CD4-positive, alpha-beta memory T cell (primary cell): ENCODE measurements at regions not wholly inside any gene's neighbourhood (a gene's known extent, or its start where the extent isn't known, plus 50 kb on each side); places are given as distances from the start of the nearest gene placed in this dataset.

ENCODE experiments used
- CTCF ChIA-PET: fragments of 350-600 bp; sonication (Branson Sonifier 250); formaldehyde crosslinking; loops from one replicate; lab custom pipeline; 2021; ENCODE audit warnings: inconsistent platforms; ENCODE audit not compliant: partially characterized antibody; lab: Charles Lee
- POLR2A ChIA-PET: fragments of 350-600 bp; sonication (Branson Sonifier 250); formaldehyde crosslinking; loops from one replicate; lab custom pipeline; 2021; ENCODE audit not compliant: partially characterized antibody; lab: Charles Lee
- DNase-seq, 5 donors: peaks; one replicate each; pipeline versions ENCODE4 v3.0.0 to v3.0.0-alpha.2; 2020 to 2022; ENCODE audit warnings: mixed read lengths in 1 of 5
- H3K27ac ChIP-seq: one replicate; pipeline ENCODE4 v1.7.0; 2013; ENCODE audit warnings: low read depth, low read length
- H3K27me3 ChIP-seq: 2 replicates; pipeline ENCODE4 v1.7.0; 2013; ENCODE audit warnings: mild to moderate bottlenecking, low read length, moderate library complexity; ENCODE audit not compliant: insufficient read depth
- H3K36me3 ChIP-seq: 2 replicates; pipeline ENCODE4 v1.7.0; 2013; ENCODE audit warnings: mild to moderate bottlenecking, low read length, moderate library complexity; ENCODE audit not compliant: insufficient read depth
- H3K4me1 ChIP-seq: 2 replicates; pipeline ENCODE4 v1.7.0; 2013; ENCODE audit warnings: mild to moderate bottlenecking, low read length, moderate library complexity; ENCODE audit not compliant: insufficient read depth
- H3K4me3 ChIP-seq, 2 donors: one replicate each; pipeline ENCODE4 v1.7.0; 2013; ENCODE audit warnings: low read length in 2 of 2, mild to moderate bottlenecking in 1 of 2
- H3K9me3 ChIP-seq, 2 donors: one replicate each; pipeline ENCODE4 v1.7.0; 2013; ENCODE audit warnings: low read length in 2 of 2, control low read depth in 1 of 2; ENCODE audit not compliant: control insufficient read depth in 1 of 2
- H3K27ac Mint-ChIP-seq, 7 donors: one replicate each; pipeline ENCODE4 v1.8.0; 2020 to 2021; ENCODE audit warnings: mixed read lengths in 7 of 7, mild to moderate bottlenecking in 6 of 7, inconsistent platforms in 3 of 7, moderate library complexity in 3 of 7
- H3K27me3 Mint-ChIP-seq, 2 donors: one replicate each; pipeline ENCODE4 v1.8.0; 2020 to 2021; ENCODE audit warnings: mixed read lengths in 2 of 2
- H3K36me3 Mint-ChIP-seq, 2 donors: one replicate each; pipeline ENCODE4 v1.8.0; 2020 to 2021; ENCODE audit warnings: mixed read lengths in 2 of 2, inconsistent platforms in 1 of 2, mild to moderate bottlenecking in 1 of 2
- H3K4me1 Mint-ChIP-seq, 4 donors: one replicate each; pipeline ENCODE4 v1.8.0; 2020 to 2021; ENCODE audit warnings: mixed read lengths in 4 of 4, mild to moderate bottlenecking in 1 of 4
- H3K4me3 Mint-ChIP-seq, 8 donors: one replicate each; pipeline ENCODE4 v1.8.0; 2020 to 2021; ENCODE audit warnings: mixed read lengths in 8 of 8, mild to moderate bottlenecking in 7 of 8, moderate library complexity in 6 of 8, inconsistent platforms in 3 of 8
- H3K9me3 Mint-ChIP-seq, 8 donors: one replicate each; pipeline ENCODE4 v1.8.0; 2020 to 2021; ENCODE audit warnings: mixed read lengths in 8 of 8, mild to moderate bottlenecking in 5 of 8, inconsistent platforms in 3 of 8, moderate library complexity in 1 of 8
- intact Hi-C: fragments of 100-400 bp; cut with micrococcal nuclease; formaldehyde crosslinking; loops from one replicate; pipeline ENCODE4 v1.15.1; 2023

DNA sequence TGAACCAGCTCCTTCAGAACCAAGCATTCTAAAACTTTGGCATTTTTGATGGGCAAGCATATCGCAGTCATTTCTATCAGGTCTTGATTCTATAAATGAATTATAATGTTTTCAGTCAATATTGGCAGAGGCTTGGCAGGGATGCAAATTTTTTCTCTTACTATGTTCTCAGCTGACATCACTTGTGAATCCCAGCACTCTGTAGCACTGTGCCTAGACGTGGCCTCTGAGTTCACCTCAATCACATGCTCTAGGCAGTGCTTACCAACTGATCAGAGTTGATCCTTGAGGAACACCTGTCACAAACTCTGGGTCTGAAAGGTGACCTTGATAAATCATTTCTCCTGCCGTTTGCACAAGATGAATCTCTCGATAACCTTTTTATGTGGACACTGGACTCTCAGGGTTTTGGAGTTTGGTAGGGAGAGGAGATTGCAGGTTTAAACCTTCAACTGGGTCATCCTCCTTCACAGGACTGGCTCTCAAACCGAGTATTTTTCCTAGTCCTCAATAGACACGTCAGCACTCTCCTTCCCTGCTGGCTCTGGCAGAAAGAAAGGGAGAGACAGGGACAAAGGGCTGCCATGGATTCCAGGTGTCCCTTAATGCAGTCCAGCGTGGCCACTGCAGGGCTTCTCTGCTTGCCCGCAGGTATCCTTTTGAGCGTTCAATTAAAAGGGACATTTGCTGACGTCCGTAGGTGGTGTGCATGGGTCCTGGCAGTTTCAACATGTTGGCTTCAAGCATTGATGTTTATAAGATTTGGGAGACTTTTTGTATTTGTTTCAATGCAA, 222.3 kb upstream of the CMC1 start:
- H3K27me3 ChIP-seq, result no peaks in the 10 kb centered on the region
- no peaks in the 10 kb centered on the region for H3K4me1 ChIP-seq
- no peaks in the 10 kb centered on the region for H3K36me3 ChIP-seq
- ChIA-PET CTCF (no interaction called here), POLR2A (no interaction called here)
- H3K4me1 Mint-ChIP-seq, result no peaks in the 10 kb centered on the region
- H3K4me3 Mint-ChIP-seq, result no peak overlapping the region
- no peaks in the 10 kb centered on the region for H3K27me3 Mint-ChIP-seq
- H3K36me3 Mint-ChIP-seq, result peaks cover 2 to 5% of the 10 kb centered on the region in 2 donors
- H3K27ac ChIP-seq, result no peak overlapping the region
- peaks cover 2 to 12% (median 7%) of the 10 kb centered on the region in 8 donors for H3K9me3 Mint-ChIP-seq
- intact Hi-C loops, result no loop called here
- no peaks in the 10 kb centered on the region for H3K9me3 ChIP-seq
- DNase-seq, result no peak
- H3K27ac Mint-ChIP-seq, result no peak overlapping the region
- H3K4me3 ChIP-seq, result no peak overlapping the region

DNA sequence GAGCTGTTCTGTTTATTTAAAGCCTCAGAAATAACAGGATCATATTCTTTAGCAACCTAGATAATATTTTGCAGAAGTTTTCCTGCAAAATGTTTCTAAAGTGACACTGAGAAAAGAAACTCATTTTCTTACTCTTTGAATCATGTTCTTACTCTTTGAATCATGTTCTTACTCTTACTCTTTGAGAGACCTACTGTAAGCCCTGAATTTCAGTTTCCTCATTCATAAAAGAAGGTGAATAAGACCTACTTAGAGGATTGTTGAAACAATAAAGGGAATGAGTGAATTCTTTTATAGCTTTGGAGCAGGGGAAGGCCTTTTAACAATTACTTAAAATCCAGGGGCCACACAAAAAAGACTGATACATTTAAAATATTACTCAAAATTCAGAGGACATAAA, 221.7 kb upstream of the CMC1 start:
- Histone ChIP-seq H3K36me3 (no peaks in the 10 kb centered on the region), H3K27ac (no peak overlapping the region), H3K4me1 (no peaks in the 10 kb centered on the region), H3K4me3 (no peak overlapping the region), H3K9me3 (peaks cover 0 to 4% of the 10 kb centered on the region in 2 donors), H3K27me3 (no peaks in the 10 kb centered on the region)
- DNase-seq, result no peak
- POLR2A ChIA-PET, result no interaction called here
- Mint-ChIP-seq H3K4me3 (no peak overlapping the region), H3K27ac (no peak overlapping the region), H3K36me3 (peaks cover 2 to 5% of the 10 kb centered on the region in 2 donors), H3K9me3 (peaks cover 2 to 16% (median 11%) of the 10 kb centered on the region in 8 donors), H3K4me1 (no peaks in the 10 kb centered on the region), H3K27me3 (no peaks in the 10 kb centered on the region)
- CTCF ChIA-PET, result no interaction called here
- intact Hi-C loops, result no loop called here

DNA sequence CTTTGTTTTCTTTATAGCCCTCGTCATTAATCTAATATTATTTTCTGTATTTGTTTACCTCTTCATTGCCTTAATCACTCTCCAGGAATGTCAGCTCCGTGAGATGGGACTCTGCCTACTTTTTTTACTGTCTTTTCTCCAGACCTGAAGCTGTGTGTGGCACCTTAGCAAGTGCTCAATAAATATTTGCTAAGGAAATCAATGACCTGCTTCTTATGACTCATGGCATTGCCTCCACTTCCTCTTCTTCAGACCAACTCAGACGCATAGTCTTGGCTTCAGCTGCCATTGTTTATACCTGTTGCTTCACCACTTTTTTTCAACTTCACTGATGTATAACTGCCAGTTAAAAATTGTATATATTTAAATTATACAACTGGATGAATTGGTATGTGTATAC, 218.5 kb upstream of the CMC1 start:
- no peaks in the 10 kb centered on the region for H3K4me1 ChIP-seq
- no peaks in the 10 kb centered on the region for H3K36me3 ChIP-seq
- Mint-ChIP-seq H3K27ac (no peak overlapping the region), H3K36me3 (peaks cover 2 to 5% of the 10 kb centered on the region in 2 donors), H3K4me1 (no peaks in the 10 kb centered on the region), H3K4me3 (no peak overlapping the region), H3K9me3 (peaks cover 5 to 27% (median 23%) of the 10 kb centered on the region in 8 donors), H3K27me3 (no peaks in the 10 kb centered on the region)
- no peak overlapping the region for H3K4me3 ChIP-seq
- intact Hi-C loops, result no loop called here
- ChIA-PET POLR2A (no interaction called here), CTCF (no interaction called here)
- H3K9me3 ChIP-seq, result peaks cover 0 to 6% of the 10 kb centered on the region in 2 donors
- H3K27me3 ChIP-seq, result no peaks in the 10 kb centered on the region
- no peak for DNase-seq
- no peak overlapping the region for H3K27ac ChIP-seq

DNA sequence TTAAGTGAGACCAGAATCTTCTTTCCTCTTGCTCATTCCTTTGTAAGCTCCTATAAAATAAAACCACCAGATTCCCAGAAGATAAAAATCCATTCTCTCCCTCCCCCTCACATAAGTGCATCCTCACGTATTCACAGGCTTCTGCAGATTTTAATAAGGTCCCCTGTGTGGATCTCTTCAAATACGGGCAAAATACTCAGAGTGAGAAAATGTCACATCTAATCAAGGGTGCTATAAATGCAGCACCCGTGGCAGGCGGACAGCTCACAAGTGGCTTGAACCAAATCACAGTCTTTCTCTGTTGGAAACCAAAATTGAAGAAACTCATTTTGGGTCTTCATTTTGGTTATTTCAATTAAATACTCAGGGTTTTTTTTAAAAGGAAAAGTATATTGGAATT, 212.9 kb upstream of the CMC1 start:
- Mint-ChIP-seq H3K4me1 (no peaks in the 10 kb centered on the region), H3K27ac (no peak overlapping the region), H3K4me3 (no peak overlapping the region), H3K9me3 (peaks cover 5 to 42% (median 35%) of the 10 kb centered on the region in 8 donors), H3K27me3 (no peaks in the 10 kb centered on the region), H3K36me3 (peaks cover 2 to 19% of the 10 kb centered on the region in 2 donors)
- Histone ChIP-seq H3K4me1 (no peaks in the 10 kb centered on the region), H3K27me3 (no peaks in the 10 kb centered on the region), H3K36me3 (no peaks in the 10 kb centered on the region), H3K4me3 (no peak overlapping the region), H3K27ac (no peak overlapping the region), H3K9me3 (peaks cover 0 to 6% of the 10 kb centered on the region in 2 donors)
- POLR2A ChIA-PET, result no interaction called here
- intact Hi-C loops, result no loop called here
- CTCF ChIA-PET, result no interaction called here
- no peak for DNase-seq

DNA sequence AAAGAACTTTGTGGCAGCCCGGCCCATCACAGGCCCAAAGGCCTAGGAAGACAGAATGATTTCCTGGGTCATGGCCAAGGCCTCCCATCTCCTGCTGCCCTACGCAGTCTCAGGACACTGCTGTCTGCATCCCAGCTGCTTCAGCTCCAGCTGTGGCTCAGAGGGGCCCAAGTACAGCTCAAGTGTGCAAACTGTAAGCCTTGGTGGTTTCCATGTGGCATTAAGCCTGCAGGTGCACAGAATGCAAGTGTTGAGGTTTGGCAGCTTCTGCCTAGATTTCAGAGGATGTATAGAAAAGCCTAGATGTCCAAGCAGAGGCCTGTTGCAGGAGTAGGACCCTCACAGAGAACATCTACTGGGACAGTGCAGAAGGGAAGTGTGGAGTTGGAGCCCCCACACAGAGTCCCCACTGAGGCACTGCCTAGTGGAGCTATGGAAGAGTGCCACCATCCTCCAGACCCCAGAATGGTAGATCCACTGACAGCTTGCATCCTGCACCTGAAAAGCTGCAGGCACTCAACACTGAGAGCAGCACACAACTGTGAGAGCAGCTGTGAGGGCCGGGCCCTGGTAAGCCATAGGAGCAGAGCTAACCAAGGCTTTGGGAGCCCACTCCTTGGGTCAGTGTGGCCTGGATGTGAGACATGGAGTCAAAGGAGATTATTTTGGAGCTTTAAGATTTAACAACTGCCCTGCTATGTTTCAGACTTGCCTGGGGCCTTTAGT, 208.2 kb upstream of the CMC1 start:
- no peaks in the 10 kb centered on the region for H3K36me3 ChIP-seq
- H3K4me1 ChIP-seq, result no peaks in the 10 kb centered on the region
- H3K4me3 ChIP-seq, result no peak overlapping the region
- no peak for DNase-seq
- H3K27ac ChIP-seq, result no peak overlapping the region
- Mint-ChIP-seq H3K4me3 (no peak overlapping the region), H3K27me3 (no peaks in the 10 kb centered on the region), H3K27ac (no peak overlapping the region), H3K36me3 (peaks cover 0 to 14% of the 10 kb centered on the region in 2 donors), H3K9me3 (peaks cover 0 to 25% (median 19%) of the 10 kb centered on the region in 8 donors), H3K4me1 (no peaks in the 10 kb centered on the region)
- no peaks in the 10 kb centered on the region for H3K9me3 ChIP-seq
- intact Hi-C loops, result no loop called here
- CTCF ChIA-PET, result interaction anchor here (0.5 kb wide), 1 partner anchor 23 kb away, joined by 3 read pairs; no protein-coding TSS in a partner anchor
- no peaks in the 10 kb centered on the region for H3K27me3 ChIP-seq
- POLR2A ChIA-PET, result no interaction called here

DNA sequence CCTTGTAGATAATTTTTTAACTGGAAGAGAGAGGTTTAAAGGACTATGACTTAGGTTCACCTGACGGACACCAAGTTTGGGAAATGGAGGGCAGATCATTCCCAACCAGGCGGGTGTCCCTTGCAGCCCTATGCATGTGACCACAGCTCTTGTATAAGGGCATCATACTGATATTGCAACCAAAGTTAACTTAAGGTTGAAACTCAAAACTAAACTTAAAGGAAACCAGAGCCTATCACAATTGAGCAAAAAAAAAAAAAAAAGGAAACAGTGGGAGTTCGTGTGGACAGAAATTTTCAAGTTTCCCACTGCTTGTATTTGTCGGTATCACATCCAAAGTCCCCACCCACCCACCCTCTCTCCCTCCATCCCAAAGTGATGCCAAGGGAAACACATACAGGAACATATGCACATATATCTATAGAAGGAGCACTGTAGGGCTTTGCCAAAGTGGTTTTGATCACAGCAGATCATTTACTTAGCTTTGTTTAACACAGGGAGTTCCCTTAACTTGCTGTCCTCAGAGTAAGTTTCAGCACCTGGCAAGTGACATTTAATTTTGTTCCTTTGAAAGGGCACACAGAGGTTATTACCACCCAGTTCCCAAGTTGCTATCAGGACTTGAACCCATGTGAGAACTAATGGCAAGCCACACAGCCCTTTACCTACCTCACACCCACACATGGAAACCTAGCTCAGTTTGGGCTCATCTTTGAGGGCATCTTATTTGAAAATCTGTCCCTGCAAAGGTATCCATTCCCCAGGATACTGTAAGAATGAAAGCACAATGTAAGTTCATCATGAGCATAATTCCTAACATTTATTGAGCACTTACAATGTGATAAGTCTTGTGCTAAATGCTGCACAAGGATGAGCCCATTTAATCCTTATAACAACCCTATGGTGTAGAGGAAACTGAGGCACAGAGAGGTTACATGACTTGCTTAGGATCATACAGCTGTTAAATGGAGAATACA, 204.5 kb upstream of the CMC1 start:
- H3K27ac ChIP-seq, result no peak overlapping the region
- POLR2A ChIA-PET, result no interaction called here
- no peak for DNase-seq
- no peaks in the 10 kb centered on the region for H3K36me3 ChIP-seq
- CTCF ChIA-PET, result no interaction called here
- H3K27me3 ChIP-seq, result no peaks in the 10 kb centered on the region
- Mint-ChIP-seq H3K27me3 (peaks cover 1 to 3% of the 10 kb centered on the region in 2 donors), H3K27ac (no peak overlapping the region), H3K4me3 (no peak overlapping the region), H3K9me3 (peaks cover 0 to 19% (median 14%) of the 10 kb centered on the region in 8 donors), H3K36me3 (peaks cover 0 to 9% of the 10 kb centered on the region in 2 donors), H3K4me1 (no peaks in the 10 kb centered on the region)
- H3K9me3 ChIP-seq, result no peaks in the 10 kb centered on the region
- no peak overlapping the region for H3K4me3 ChIP-seq
- no peaks in the 10 kb centered on the region for H3K4me1 ChIP-seq
- intact Hi-C loops, result no loop called here

DNA sequence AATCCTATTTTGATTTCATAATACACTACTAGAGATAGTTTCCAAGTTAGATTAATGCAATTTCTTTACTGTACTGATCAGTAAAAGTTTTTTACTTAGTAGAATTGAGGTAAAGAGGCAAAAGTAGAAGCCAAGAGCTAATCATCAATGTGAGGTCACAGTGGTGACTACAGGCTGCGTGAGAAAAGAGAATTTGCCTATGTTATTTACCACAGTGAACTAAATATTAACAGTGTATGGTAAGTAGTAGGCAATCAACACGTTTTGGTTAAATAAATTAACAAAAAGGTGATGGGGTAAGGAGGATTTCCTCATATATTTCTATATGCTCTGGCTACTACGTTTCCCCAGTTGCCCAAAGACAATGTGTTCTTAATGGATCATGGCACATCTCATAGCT, 202.2 kb upstream of the CMC1 start:
- Mint-ChIP-seq H3K4me1 (no peaks in the 10 kb centered on the region), H3K27ac (no peak overlapping the region), H3K4me3 (no peak overlapping the region), H3K36me3 (no peaks in the 10 kb centered on the region), H3K9me3 (peaks cover 0 to 2% (median under 1%) of the 10 kb centered on the region in 8 donors), H3K27me3 (peaks cover 1 to 5% of the 10 kb centered on the region in 2 donors)
- Histone ChIP-seq H3K36me3 (no peaks in the 10 kb centered on the region), H3K27me3 (no peaks in the 10 kb centered on the region), H3K4me1 (no peaks in the 10 kb centered on the region), H3K4me3 (no peak overlapping the region), H3K9me3 (no peaks in the 10 kb centered on the region), H3K27ac (no peak overlapping the region)
- intact Hi-C loops, result no loop called here
- ChIA-PET CTCF (no interaction called here), POLR2A (no interaction called here)
- no peak for DNase-seq
